ENCODE measurements at regions not wholly inside any gene's neighbourhood (a gene's known extent, or its start where the extent isn't known, plus 50 kb on each side); places are given as distances from the start of the nearest gene placed in this dataset.

DNA sequence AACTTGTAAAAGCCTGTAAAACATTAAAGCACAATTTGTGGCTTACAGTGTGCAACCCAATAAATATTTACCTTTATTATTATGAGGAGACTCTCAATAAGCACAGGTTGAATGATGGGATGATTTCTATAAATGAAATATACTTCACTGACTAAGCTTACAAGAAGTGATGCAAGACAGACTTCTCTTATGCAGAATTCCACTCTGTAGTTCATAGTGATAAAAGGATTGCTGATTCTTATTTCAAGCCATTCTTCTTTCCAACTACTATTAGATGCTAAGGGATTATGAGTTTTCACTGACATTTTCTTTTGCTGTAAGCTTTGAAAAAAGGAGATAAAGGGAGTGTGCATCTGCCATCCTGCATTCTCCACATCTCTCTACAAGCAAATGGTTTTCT, 149.0 kb upstream of the ARG1 start:
- POLR2A ChIA-PET (ENCODE audit: partially characterized antibody) = no interaction called here
- no peak overlapping the region for H4K5ac ChIP-seq (ENCODE audit: insufficient read length, low read depth, low read length)

More for the DNA sequence above, 149.0 kb upstream of the ARG1 start:
- H4K8ac ChIP-seq (ENCODE audit: extremely low read depth, insufficient read depth, low read length) = no peak overlapping the region
- no peak overlapping the region for H3K4me3 ChIP-seq (ENCODE audit: extremely low read depth in 1 of 4, insufficient read depth in 2 of 4, low read depth in 3 of 4, low read length in 4 of 4)
- no peak overlapping the region for H2BK120ac ChIP-seq (replicated peaks; ENCODE audit: low read depth, low read length)
- H3K9ac ChIP-seq (replicated peaks in 1 of 4; ENCODE audit: extremely low read depth in 1 of 4, low read depth in 3 of 4, low read length in 3 of 4) = no peak overlapping the region
- no peak overlapping the region for H3K27ac ChIP-seq (ENCODE audit: low read depth, low read length)
- H3K79me1 ChIP-seq (ENCODE audit: low read depth, low read length) = no peaks in the 10 kb centered on the region
- H2BK20ac ChIP-seq (ENCODE audit: low read length) = no peak overlapping the region
- no peak overlapping the region for H3K56ac ChIP-seq (replicated peaks; ENCODE audit: insufficient read length, low read depth, low read length)
- H3K4ac ChIP-seq (replicated peaks; ENCODE audit: insufficient read length, low read depth, low read length) = no peak overlapping the region
- DNase-seq (ENCODE audit: low read depth in 1 of 2, low spot score in 2 of 2) = no peak
- H2AK5ac ChIP-seq (ENCODE audit: low read depth, low read length) = no peak overlapping the region
- H4K20me1 ChIP-seq (replicated peaks in 1 of 2; ENCODE audit: control insufficient read depth in 1 of 2, insufficient read depth in 2 of 2, low read length in 2 of 2) = no peaks in the 10 kb centered on the region
- peaks cover 3% of the 10 kb centered on the region; the same call in 1 of the 2 replicates for H3K23me2 ChIP-seq (ENCODE audit: low read depth, low read length)
- no peak for TF ChIP-seq KDM1A (IDR thresholded peaks at IDR 0.05; ENCODE audit: borderline replicate concordance, low read length)
- TF ChIP-seq, protein P1, sequence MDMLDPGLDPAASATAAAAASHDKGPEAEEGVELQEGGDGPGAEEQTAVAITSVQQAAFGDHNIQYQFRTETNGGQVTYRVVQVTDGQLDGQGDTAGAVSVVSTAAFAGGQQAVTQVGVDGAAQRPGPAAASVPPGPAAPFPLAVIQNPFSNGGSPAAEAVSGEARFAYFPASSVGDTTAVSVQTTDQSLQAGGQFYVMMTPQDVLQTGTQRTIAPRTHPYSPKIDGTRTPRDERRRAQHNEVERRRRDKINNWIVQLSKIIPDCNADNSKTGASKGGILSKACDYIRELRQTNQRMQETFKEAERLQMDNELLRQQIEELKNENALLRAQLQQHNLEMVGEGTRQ (IDR thresholded peaks at IDR 0.05; ENCODE audit: low read length) = no peak
- no peak for TF ChIP-seq PHF8 (conservative IDR thresholded peaks at IDR 0.05; ENCODE audit: low read depth, low read length)
- TF ChIP-seq RAD21 (IDR thresholded peaks at IDR 0.05 in 1 of 2, conservative IDR thresholded peaks at IDR 0.05 in 1 of 2; ENCODE audit: low read depth in 2 of 2, low read length in 2 of 2) = no peak
- TF ChIP-seq SIX5 (IDR thresholded peaks at IDR 0.05; ENCODE audit: low read depth, low read length) = no peak
- H2AFZ ChIP-seq (ENCODE audit: low read length) = no peak overlapping the region
- H2BK5ac ChIP-seq (ENCODE audit: low read depth, low read length) = no peak overlapping the region
- FAIRE-seq = no peak
- H3K14ac ChIP-seq (ENCODE audit: insufficient read length) = no peak overlapping the region
- H2BK12ac ChIP-seq (ENCODE audit: low read depth, low read length) = no peak overlapping the region
- CTCF ChIA-PET (ENCODE audit: partially characterized antibody) = no interaction called here
- H3K23ac ChIP-seq (ENCODE audit: insufficient read length) = no peak overlapping the region
- no peaks in the 10 kb centered on the region for H3K79me2 ChIP-seq (ENCODE audit: control insufficient read depth in 1 of 2, insufficient read depth in 2 of 2, low read length in 2 of 2)
- no peaks in the 10 kb centered on the region for H3K27me3 ChIP-seq (replicated peaks in 1 of 4; ENCODE audit: control insufficient read depth in 3 of 4, extremely low read depth in 1 of 4, insufficient read depth in 3 of 4, low read length in 3 of 4)
- H3K18ac ChIP-seq (ENCODE audit: extremely low read depth, low read length) = no peak overlapping the region
- H3K4me2 ChIP-seq (ENCODE audit: insufficient read depth in 1 of 2, low read depth in 2 of 2, low read length in 2 of 2) = no peak overlapping the region
- peaks cover 0 to 2% (median 0%) of the 10 kb centered on the region in 4 experiments; a peak in 1 of 8 replicates for H3K36me3 ChIP-seq (ENCODE audit: control insufficient read depth in 2 of 4, insufficient read depth in 4 of 4, low read length in 3 of 4)
- no peaks in the 10 kb centered on the region for H3K4me1 ChIP-seq (replicated peaks in 1 of 4; ENCODE audit: control insufficient read depth in 3 of 4, insufficient read depth in 4 of 4, low read length in 3 of 4)
- no peaks in the 10 kb centered on the region for H3K9me3 ChIP-seq (ENCODE audit: insufficient read depth in 2 of 2, low read depth in 1 of 2, low read length in 1 of 2)
- H2BK15ac ChIP-seq (ENCODE audit: low read length) = no peak overlapping the region
- H4K91ac ChIP-seq (replicated peaks; ENCODE audit: insufficient read length, low read length) = no peak overlapping the region
